Cardiac muscle cell (in vitro differentiated cells and primary cell): ENCODE measurements at regions not wholly inside any gene's neighbourhood (a gene's known extent, or its start where the extent isn't known, plus 50 kb on each side); places are given as distances from the start of the nearest gene placed in this dataset.

Source experiments
- DNase-seq, 2 donors: peaks; one replicate each; pipeline versions ENCODE4 v3.0.0 to v3.0.0-alpha.2; 2010 to 2017; ENCODE audit warnings: low read depth in 1 of 2, low spot score in 1 of 2
- H3K27ac ChIP-seq: fragments of 200-600 bp; sonication (generic); 2 replicates; pipeline ENCODE4 v1.5.1; 2016
- H3K27me3 ChIP-seq: fragments of 200-600 bp; sonication (generic); 2 replicates; pipeline ENCODE4 v1.6.0; 2016; ENCODE audit warnings: control low read depth
- H3K36me3 ChIP-seq: fragments of 200-600 bp; sonication (generic); 2 replicates; pipeline ENCODE4 v1.5.1; 2016; ENCODE audit warnings: control low read depth
- H3K4me1 ChIP-seq: fragments of 200-600 bp; sonication (generic); 2 replicates; pipeline ENCODE4 v1.8.1; 2017; ENCODE audit warnings: low read depth, mild to moderate bottlenecking, mixed run types
- H3K4me3 ChIP-seq: fragments of 200-600 bp; sonication (generic); 2 replicates; pipeline ENCODE4 v1.5.1; 2016; ENCODE audit warnings: mild to moderate bottlenecking
- H3K9me3 ChIP-seq: fragments of 200-600 bp; sonication (generic); 2 replicates; pipeline ENCODE4 v1.5.1; 2017; ENCODE audit warnings: low read depth, mild to moderate bottlenecking, control low read depth
- TF ChIP-seq, protein P1 (sequence below): IDR thresholded peaks from 2 replicates; pipeline ENCODE4 v1.5.1; 2012; ENCODE audit warnings: low read depth, mild to moderate bottlenecking, low read length

DNA sequence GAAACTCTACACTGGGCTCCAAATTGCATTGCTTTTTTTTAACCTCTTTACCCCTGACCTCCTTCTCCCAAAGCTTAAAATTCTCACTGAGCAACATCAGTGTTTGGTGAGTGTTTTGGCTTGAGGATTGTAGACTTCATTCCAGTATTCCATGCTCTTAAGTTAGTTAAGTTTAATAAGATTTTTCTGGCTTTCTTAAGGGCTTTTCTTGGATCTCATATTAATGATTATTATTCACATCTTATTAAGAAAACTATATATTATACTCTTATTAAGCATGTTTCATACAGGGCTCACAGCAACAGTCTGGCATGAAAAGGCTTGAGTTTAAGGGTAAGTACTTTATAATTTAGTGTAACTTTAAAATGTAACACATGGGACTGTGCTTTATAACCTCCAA is 141.8 kb downstream of the DISP1 start:
- H3K27ac ChIP-seq, result no peak overlapping the region
- H3K36me3 ChIP-seq, result no peaks in the 10 kb centered on the region
- H3K4me3 ChIP-seq, result no peak overlapping the region
- no peaks in the 10 kb centered on the region for H3K27me3 ChIP-seq
- TF ChIP-seq, protein P1, sequence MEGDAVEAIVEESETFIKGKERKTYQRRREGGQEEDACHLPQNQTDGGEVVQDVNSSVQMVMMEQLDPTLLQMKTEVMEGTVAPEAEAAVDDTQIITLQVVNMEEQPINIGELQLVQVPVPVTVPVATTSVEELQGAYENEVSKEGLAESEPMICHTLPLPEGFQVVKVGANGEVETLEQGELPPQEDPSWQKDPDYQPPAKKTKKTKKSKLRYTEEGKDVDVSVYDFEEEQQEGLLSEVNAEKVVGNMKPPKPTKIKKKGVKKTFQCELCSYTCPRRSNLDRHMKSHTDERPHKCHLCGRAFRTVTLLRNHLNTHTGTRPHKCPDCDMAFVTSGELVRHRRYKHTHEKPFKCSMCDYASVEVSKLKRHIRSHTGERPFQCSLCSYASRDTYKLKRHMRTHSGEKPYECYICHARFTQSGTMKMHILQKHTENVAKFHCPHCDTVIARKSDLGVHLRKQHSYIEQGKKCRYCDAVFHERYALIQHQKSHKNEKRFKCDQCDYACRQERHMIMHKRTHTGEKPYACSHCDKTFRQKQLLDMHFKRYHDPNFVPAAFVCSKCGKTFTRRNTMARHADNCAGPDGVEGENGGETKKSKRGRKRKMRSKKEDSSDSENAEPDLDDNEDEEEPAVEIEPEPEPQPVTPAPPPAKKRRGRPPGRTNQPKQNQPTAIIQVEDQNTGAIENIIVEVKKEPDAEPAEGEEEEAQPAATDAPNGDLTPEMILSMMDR, result no peak
- no peaks in the 10 kb centered on the region for H3K9me3 ChIP-seq
- no peak for DNase-seq
- no peaks in the 10 kb centered on the region for H3K4me1 ChIP-seq

DNA sequence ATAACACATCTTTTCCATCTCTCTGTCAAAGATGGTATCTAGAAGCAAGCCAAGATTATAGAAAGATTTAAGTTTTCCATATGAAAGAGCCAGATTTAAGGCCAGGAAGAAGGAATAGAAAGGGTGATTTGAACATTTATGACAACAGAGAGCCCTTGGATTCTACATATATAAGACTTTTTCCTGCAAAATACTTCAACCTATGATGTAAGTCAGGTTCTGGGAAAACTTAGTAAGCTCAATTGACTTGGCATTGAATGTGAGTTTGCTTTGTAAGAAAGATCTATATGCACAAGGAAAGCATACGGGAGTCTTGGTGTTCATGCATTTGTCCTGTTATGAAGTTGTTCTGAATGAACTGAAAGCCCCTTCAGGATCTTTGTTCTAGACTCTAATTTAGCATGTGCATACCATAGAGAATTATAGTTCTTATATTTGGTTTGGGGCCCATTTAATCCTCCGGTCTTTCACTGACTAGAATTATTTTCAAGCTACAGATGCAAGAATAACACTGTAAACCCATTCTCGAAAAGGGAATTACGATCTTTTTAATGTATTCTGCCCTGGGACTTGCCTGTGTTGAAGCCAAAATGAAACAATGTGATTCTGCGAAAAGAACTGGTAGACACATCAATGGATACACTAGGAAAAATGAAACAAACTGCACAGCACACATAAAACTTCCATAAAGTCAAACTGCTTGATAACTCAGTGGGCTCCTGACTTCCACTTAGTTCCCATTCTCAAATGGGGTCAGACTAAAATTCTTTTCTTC is 152.8 kb downstream of the DISP1 start:
- Histone ChIP-seq H3K4me3 (no peak overlapping the region), H3K9me3 (no peaks in the 10 kb centered on the region), H3K36me3 (no peaks in the 10 kb centered on the region), H3K27me3 (no peaks in the 10 kb centered on the region), H3K4me1 (no peaks in the 10 kb centered on the region), H3K27ac (no peak overlapping the region)
- DNase-seq, result no peak
- TF ChIP-seq, protein P1, result no peak

DNA sequence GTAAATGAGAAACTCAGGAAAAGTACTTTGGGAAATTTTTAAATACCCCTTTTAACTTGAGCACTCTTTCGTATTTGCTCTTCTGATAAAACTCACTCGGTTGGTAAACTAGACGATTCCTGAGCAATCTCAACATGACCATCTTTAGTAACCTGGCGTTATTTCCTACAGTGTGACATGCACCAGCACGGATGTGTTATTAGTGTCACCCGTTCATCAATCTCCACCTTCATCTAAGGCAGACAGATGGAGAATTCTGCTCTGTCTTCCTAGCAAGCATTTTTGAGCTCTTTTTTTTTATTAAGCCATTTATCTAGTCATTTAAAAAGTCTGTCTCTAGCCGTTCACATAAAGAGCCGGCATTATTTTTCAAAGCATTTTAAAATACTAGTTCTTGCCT is 155.2 kb downstream of the DISP1 start:
- TF ChIP-seq, protein P1, result no peak

DNA sequence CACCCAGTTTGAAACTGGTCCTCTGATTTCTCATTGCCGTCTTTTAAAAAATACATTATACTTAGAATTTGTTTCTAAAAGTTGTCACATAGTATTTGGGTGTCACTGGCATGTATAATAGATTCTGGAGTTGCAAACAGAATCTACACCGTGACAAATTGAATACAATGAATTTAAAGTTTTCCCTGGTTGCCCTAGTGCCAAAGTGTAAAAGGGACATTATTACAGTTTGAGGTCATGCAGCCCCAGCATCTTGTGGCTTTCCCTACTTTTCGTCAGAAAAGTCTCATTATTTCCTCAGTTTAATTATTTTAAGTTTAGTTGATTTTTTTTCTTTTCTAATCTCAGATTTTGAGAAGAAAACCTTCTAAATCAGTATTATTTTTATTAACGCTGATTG is 155.9 kb downstream of the DISP1 start:
- DNase-seq, result no peak
- Histone ChIP-seq H3K4me3 (no peak overlapping the region), H3K36me3 (no peaks in the 10 kb centered on the region), H3K9me3 (no peaks in the 10 kb centered on the region), H3K4me1 (peaks cover 4% of the 10 kb centered on the region), H3K27ac (no peak overlapping the region), H3K27me3 (no peaks in the 10 kb centered on the region)
- TF ChIP-seq, protein P1, result no peak

More for the DNA sequence above, 155.2 kb downstream of the DISP1 start:
- Histone ChIP-seq H3K9me3 (no peaks in the 10 kb centered on the region), H3K36me3 (no peaks in the 10 kb centered on the region), H3K27me3 (no peaks in the 10 kb centered on the region), H3K4me3 (no peak overlapping the region), H3K27ac (no peak overlapping the region), H3K4me1 (no peaks in the 10 kb centered on the region)
- no peak for DNase-seq

DNA sequence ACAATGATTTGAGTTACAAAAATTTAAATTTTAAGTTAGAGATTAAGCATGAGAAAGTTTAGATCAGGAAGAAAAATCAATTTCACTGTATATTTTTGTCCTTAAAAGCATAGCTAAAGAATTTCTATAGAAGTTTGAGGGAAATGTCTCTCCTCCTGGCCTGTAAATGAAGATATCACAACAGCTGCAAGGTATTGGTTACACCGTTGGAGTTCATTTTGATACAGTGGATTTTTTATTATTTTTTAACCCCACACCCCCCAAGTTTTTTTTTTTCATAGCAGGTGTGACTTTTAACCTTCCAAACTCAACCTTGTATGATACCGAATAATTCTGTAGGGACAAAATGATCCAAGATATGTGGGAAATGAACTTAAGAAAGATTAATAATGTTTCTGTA is 156.3 kb downstream of the DISP1 start:
- Histone ChIP-seq H3K9me3 (no peaks in the 10 kb centered on the region), H3K36me3 (no peaks in the 10 kb centered on the region), H3K27me3 (no peaks in the 10 kb centered on the region), H3K4me3 (no peak overlapping the region), H3K4me1 (peaks cover 4% of the 10 kb centered on the region), H3K27ac (no peak overlapping the region)
- TF ChIP-seq, protein P1, result no peak
- DNase-seq, result no peak
